SK-N-SH treated with all-trans-retinoic acid at 6 μM for 48 hours (cell line): ENCODE measurements at regions not wholly inside any gene's neighbourhood (a gene's known extent, or its start where the extent isn't known, plus 50 kb on each side); places are given as distances from the start of the nearest gene placed in this dataset.

Source experiments
- ARNTL ChIP-seq: fragments of 450-650 bp; formaldehyde crosslinking; IDR thresholded peaks from 2 replicates; pipeline ENCODE4 v1.5.0; 2020; ENCODE audit warnings: low read depth, mild to moderate bottlenecking, moderate library complexity, borderline replicate concordance
- CREB5 ChIP-seq: fragments of 250-450 bp; sonication (Bioruptor Pico); IDR thresholded peaks from 2 replicates; pipeline ENCODE4 v1.5.1; 2020; ENCODE audit warnings: low read depth, mild to moderate bottlenecking, moderate library complexity
- PATZ1 ChIP-seq: fragments of 250-450 bp; sonication (Bioruptor Pico); IDR thresholded peaks from 2 replicates; pipeline ENCODE4 v1.8.0; 2020; ENCODE audit warnings: mild to moderate bottlenecking, moderate library complexity, borderline replicate concordance
- PPARA ChIP-seq: fragments of 250-450 bp; sonication (Bioruptor Pico); IDR thresholded peaks from 2 replicates; pipeline ENCODE4 v1.5.0; 2020; ENCODE audit warnings: mild to moderate bottlenecking, borderline replicate concordance
- RARB ChIP-seq: fragments of 250-450 bp; sonication (Bioruptor Pico); IDR thresholded peaks from 2 replicates; pipeline ENCODE4 v1.8.0; 2021; ENCODE audit warnings: mild to moderate bottlenecking, moderate library complexity
- ZFP3 ChIP-seq: fragments of 250-450 bp; sonication (Bioruptor Pico); IDR thresholded peaks from 2 replicates; pipeline ENCODE4 v1.5.0; 2020; ENCODE audit warnings: mild to moderate bottlenecking, moderate library complexity
- ZFP30 ChIP-seq: fragments of 450-650 bp; formaldehyde crosslinking; IDR thresholded peaks from 2 replicates; pipeline ENCODE4 v1.5.0; 2022; ENCODE audit warnings: mild to moderate bottlenecking, moderate library complexity

DNA sequence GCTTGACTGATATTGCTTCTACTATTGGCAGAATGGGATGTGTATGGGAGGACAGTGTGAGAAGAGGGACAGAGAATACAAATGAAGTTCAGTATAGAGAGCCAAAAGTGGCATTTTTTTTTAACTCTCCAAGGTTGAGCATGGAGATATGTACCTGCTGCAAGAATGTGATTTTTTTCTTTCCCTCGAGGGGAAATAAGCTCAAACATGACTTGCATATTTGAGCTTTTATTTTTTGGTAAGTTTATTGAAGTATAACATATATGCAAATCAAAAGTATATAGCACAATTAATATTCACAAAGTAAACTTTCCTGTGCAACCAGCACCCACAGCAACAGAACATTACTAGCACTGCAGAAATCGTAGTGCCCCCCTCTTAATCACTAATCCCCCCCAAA lies 285.7 kb upstream of the ADRA1B start:
- no peak for TF ChIP-seq PATZ1
- TF ChIP-seq ZFP3 (CRISPR knock-in tag) = no peak
- no peak for TF ChIP-seq RARB (CRISPR knock-in tag)
- TF ChIP-seq PPARA = no peak
- TF ChIP-seq CREB5 (CRISPR knock-in tag) = no peak
- TF ChIP-seq ZFP30 (CRISPR knock-in tag) = no peak
- TF ChIP-seq ARNTL = no peak
